Activated T-helper 17 cell treated with anti-CD3 and anti-CD28 coated beads, Interleukin-2, amount 50 U/mL, for 72 hours (primary cell): ENCODE measurements at regions not wholly inside any gene's neighbourhood (a gene's known extent, or its start where the extent isn't known, plus 50 kb on each side); places are given as distances from the start of the nearest gene placed in this dataset.
"Not testable (repeated sequence)": the region's sequence is repeated elsewhere in the genome, so short reads cannot be mapped to it uniquely, and the experiment has no call there.

ENCODE experiments used
- ATAC-seq: fragments of 150-1000 bp; cut with Tn5 transposase; replicated peaks from 2 replicates; pipeline ENCODE4 v1.10.0; 2021; ENCODE audit warnings: mild to moderate bottlenecking, moderate library complexity
- H3K27ac Mint-ChIP-seq: one replicate; pipeline ENCODE4 v1.8.0; 2022; ENCODE audit warnings: mixed read lengths
- H3K27me3 Mint-ChIP-seq: one replicate; pipeline ENCODE4 v1.8.0; 2022; ENCODE audit warnings: mixed read lengths
- H3K36me3 Mint-ChIP-seq: one replicate; pipeline ENCODE4 v1.8.0; 2022; ENCODE audit warnings: low read depth, mild to moderate bottlenecking, mixed read lengths
- H3K4me1 Mint-ChIP-seq: one replicate; pipeline ENCODE4 v1.8.0; 2022; ENCODE audit warnings: mixed read lengths
- H3K4me3 Mint-ChIP-seq: one replicate; pipeline ENCODE4 v1.8.0; 2022; ENCODE audit warnings: mild to moderate bottlenecking, mixed read lengths
- H3K9me3 Mint-ChIP-seq: one replicate; pipeline ENCODE4 v1.8.0; 2022; ENCODE audit warnings: mixed read lengths

GRCh38 chr7:153061910-153062528 lies 302.5 kb downstream of the ACTR3B start:
- no peak for ATAC-seq
- no peak overlapping the region for H3K27ac Mint-ChIP-seq
- no peak overlapping the region for H3K4me3 Mint-ChIP-seq
- H3K36me3 Mint-ChIP-seq = no peaks in the 10 kb centered on the region
- H3K27me3 Mint-ChIP-seq = peaks cover 4% of the 10 kb centered on the region
- no peaks in the 10 kb centered on the region for H3K4me1 Mint-ChIP-seq
- H3K9me3 Mint-ChIP-seq = peaks cover 4% of the 10 kb centered on the region

- peaks cover 4% of the 10 kb centered on the region for H3K27me3 Mint-ChIP-seq
- ATAC-seq = no peak
- no peak overlapping the region for H3K4me3 Mint-ChIP-seq
Measured at GRCh38 chr7:153065051-153065450, 305.5 kb downstream of the ACTR3B start.

GRCh38 chr7:153066711-153067110 lies 307.2 kb downstream of the ACTR3B start:
- Mint-ChIP-seq H3K36me3 (no peaks in the 10 kb centered on the region), H3K27me3 (peaks cover 4% of the 10 kb centered on the region)
- no peak for ATAC-seq

More at GRCh38 chr7:153065051-153065450, 305.5 kb downstream of the ACTR3B start:
- Mint-ChIP-seq H3K4me1 (no peaks in the 10 kb centered on the region), H3K27ac (no peak overlapping the region), H3K9me3 (peaks cover 4% of the 10 kb centered on the region), H3K36me3 (no peaks in the 10 kb centered on the region)

GRCh38 chr7:153070141-153070540 lies 310.6 kb downstream of the ACTR3B start:
- Mint-ChIP-seq H3K27me3 (no peaks in the 10 kb centered on the region), H3K4me1 (no peaks in the 10 kb centered on the region), H3K9me3 (no peaks in the 10 kb centered on the region), H3K4me3 (no peak overlapping the region), H3K27ac (no peak overlapping the region), H3K36me3 (no peaks in the 10 kb centered on the region)
- ATAC-seq = no peak

More at GRCh38 chr7:153066711-153067110, 307.2 kb downstream of the ACTR3B start:
- peaks cover 4% of the 10 kb centered on the region for H3K9me3 Mint-ChIP-seq
- H3K4me3 Mint-ChIP-seq = no peak overlapping the region
- no peak overlapping the region for H3K27ac Mint-ChIP-seq
- no peaks in the 10 kb centered on the region for H3K4me1 Mint-ChIP-seq

- no peak for ATAC-seq
- Mint-ChIP-seq H3K4me3 (no peak overlapping the region), H3K9me3 (no peaks in the 10 kb centered on the region), H3K27ac (no peak overlapping the region), H3K36me3 (no peaks in the 10 kb centered on the region), H3K27me3 (no peaks in the 10 kb centered on the region), H3K4me1 (no peaks in the 10 kb centered on the region)
Measured at GRCh38 chr7:153072806-153073205, 313.3 kb downstream of the ACTR3B start.

- not testable (repeated sequence) for H3K9me3 Mint-ChIP-seq, H3K4me1 Mint-ChIP-seq, H3K27me3 Mint-ChIP-seq, ATAC-seq, H3K36me3 Mint-ChIP-seq, H3K4me3 Mint-ChIP-seq, H3K27ac Mint-ChIP-seq
Measured at GRCh38 chr7:153076289-153076688, 316.7 kb downstream of the ACTR3B start.

GRCh38 chr7:153081496-153081895 lies 321.9 kb downstream of the ACTR3B start:
- Mint-ChIP-seq H3K36me3 (no peaks in the 10 kb centered on the region), H3K27me3 (peaks cover 3% of the 10 kb centered on the region), H3K4me3 (no peak overlapping the region), H3K4me1 (no peaks in the 10 kb centered on the region), H3K27ac (no peak overlapping the region), H3K9me3 (no peaks in the 10 kb centered on the region)
- ATAC-seq = no peak

- H3K4me1 Mint-ChIP-seq = no peaks in the 10 kb centered on the region
- H3K36me3 Mint-ChIP-seq = no peaks in the 10 kb centered on the region
- ATAC-seq = no peak
- peaks cover 3% of the 10 kb centered on the region for H3K27me3 Mint-ChIP-seq
- no peaks in the 10 kb centered on the region for H3K9me3 Mint-ChIP-seq
- H3K27ac Mint-ChIP-seq = no peak overlapping the region
- H3K4me3 Mint-ChIP-seq = no peak overlapping the region
Measured at GRCh38 chr7:153084278-153084677, 324.7 kb downstream of the ACTR3B start.

- Mint-ChIP-seq H3K9me3 (no peaks in the 10 kb centered on the region), H3K27ac (no peak overlapping the region), H3K4me1 (no peaks in the 10 kb centered on the region), H3K27me3 (peaks cover 3% of the 10 kb centered on the region), H3K36me3 (no peaks in the 10 kb centered on the region), H3K4me3 (no peak overlapping the region)
- ATAC-seq = no peak
Measured at GRCh38 chr7:153087498-153087897, 327.9 kb downstream of the ACTR3B start.

GRCh38 chr7:153088601-153089000 lies 329.0 kb downstream of the ACTR3B start:
- H3K27ac Mint-ChIP-seq = no peak overlapping the region
- no peak for ATAC-seq
- H3K4me1 Mint-ChIP-seq = no peaks in the 10 kb centered on the region
- H3K36me3 Mint-ChIP-seq = no peaks in the 10 kb centered on the region
- no peaks in the 10 kb centered on the region for H3K9me3 Mint-ChIP-seq
- no peak overlapping the region for H3K4me3 Mint-ChIP-seq
- peaks cover 3% of the 10 kb centered on the region for H3K27me3 Mint-ChIP-seq

GRCh38 chr7:153090209-153090608 lies 330.7 kb downstream of the ACTR3B start:
- H3K36me3 Mint-ChIP-seq = no peaks in the 10 kb centered on the region
- H3K27me3 Mint-ChIP-seq = peaks cover 3% of the 10 kb centered on the region

GRCh38 chr7:153090764-153091163 lies 331.2 kb downstream of the ACTR3B start:
- H3K4me3 Mint-ChIP-seq = no peak overlapping the region
- no peaks in the 10 kb centered on the region for H3K4me1 Mint-ChIP-seq
- no peak for ATAC-seq
- no peaks in the 10 kb centered on the region for H3K36me3 Mint-ChIP-seq
- H3K9me3 Mint-ChIP-seq = peaks cover 13% of the 10 kb centered on the region
- H3K27me3 Mint-ChIP-seq = no peaks in the 10 kb centered on the region
- H3K27ac Mint-ChIP-seq = no peak overlapping the region

More at GRCh38 chr7:153090209-153090608, 330.7 kb downstream of the ACTR3B start:
- Mint-ChIP-seq H3K4me1 (no peaks in the 10 kb centered on the region), H3K27ac (no peak overlapping the region), H3K4me3 (no peak overlapping the region), H3K9me3 (peaks cover 13% of the 10 kb centered on the region)
- ATAC-seq = no peak

- ATAC-seq = no peak
- H3K9me3 Mint-ChIP-seq = peaks cover 13% of the 10 kb centered on the region
- no peak overlapping the region for H3K27ac Mint-ChIP-seq
- no peak overlapping the region for H3K4me3 Mint-ChIP-seq
- H3K27me3 Mint-ChIP-seq = no peaks in the 10 kb centered on the region
- no peaks in the 10 kb centered on the region for H3K4me1 Mint-ChIP-seq
- H3K36me3 Mint-ChIP-seq = no peaks in the 10 kb centered on the region
Measured at GRCh38 chr7:153091477-153091876, 331.9 kb downstream of the ACTR3B start.

GRCh38 chr7:153097511-153098201 lies 338.1 kb downstream of the ACTR3B start:
- Mint-ChIP-seq H3K9me3 (peaks cover 13% of the 10 kb centered on the region), H3K27ac (no peak overlapping the region), H3K4me3 (no peak overlapping the region), H3K27me3 (no peaks in the 10 kb centered on the region), H3K4me1 (no peaks in the 10 kb centered on the region), H3K36me3 (no peaks in the 10 kb centered on the region)
- no peak for ATAC-seq

- H3K36me3 Mint-ChIP-seq = no peaks in the 10 kb centered on the region
Measured at GRCh38 chr7:153099235-153099634, 339.7 kb downstream of the ACTR3B start.

More at GRCh38 chr7:153099235-153099634, 339.7 kb downstream of the ACTR3B start:
- no peak overlapping the region for H3K27ac Mint-ChIP-seq
- no peak overlapping the region for H3K4me3 Mint-ChIP-seq
- no peaks in the 10 kb centered on the region for H3K4me1 Mint-ChIP-seq
- peaks cover 8% of the 10 kb centered on the region for H3K9me3 Mint-ChIP-seq
- H3K27me3 Mint-ChIP-seq = no peaks in the 10 kb centered on the region
- no peak for ATAC-seq
